Fibroblast of lung (primary cell): ENCODE measurements at regions not wholly inside any gene's neighbourhood (a gene's known extent, or its start where the extent isn't known, plus 50 kb on each side); places are given as distances from the start of the nearest gene placed in this dataset.

Source experiments
- DNase-seq, 2 donors: peaks; one replicate each; pipeline versions ENCODE4 v3.0.0 to v3.0.0-alpha.2; 2010; ENCODE audit warnings: low read depth in 2 of 2
- H2AFZ ChIP-seq: 2 replicates; pipeline ENCODE4 v1.5.1; 2012; ENCODE audit warnings: low read length, control low read depth, inconsistent platforms
- H3K27ac ChIP-seq: 2 replicates; pipeline ENCODE4 v1.5.1; 2011; ENCODE audit warnings: low read length, control low read depth; ENCODE audit not compliant: insufficient read depth
- H3K27me3 ChIP-seq: 2 replicates; pipeline ENCODE4 v1.5.1; 2011; ENCODE audit warnings: mild to moderate bottlenecking, low read length; ENCODE audit not compliant: control insufficient read depth, insufficient read depth
- H3K36me3 ChIP-seq: 2 replicates; pipeline ENCODE4 v1.5.1; 2011; ENCODE audit warnings: low read length; ENCODE audit not compliant: control insufficient read depth, insufficient read depth
- H3K4me1 ChIP-seq: 2 replicates; pipeline ENCODE4 v1.5.1; 2011; ENCODE audit warnings: low read length; ENCODE audit not compliant: control insufficient read depth, insufficient read depth; ENCODE audit errors: extremely low read depth
- H3K4me2 ChIP-seq: 2 replicates; pipeline ENCODE4 v1.5.1; 2011; ENCODE audit warnings: low read length, control low read depth; ENCODE audit not compliant: insufficient read depth; ENCODE audit errors: extremely low read depth
- H3K4me3 ChIP-seq, 4 experiments: fragments of 200-600 bp in 1 of 4; sonication (generic) in 1 of 4; replicated peaks in 1 of 4; 2 replicates each; pipeline ENCODE4 v1.5.1; 2011 to 2016; ENCODE audit warnings: low read length in 4 of 4, low read depth in 3 of 4, mild to moderate bottlenecking in 3 of 4, control low read depth in 2 of 4, inconsistent platforms in 1 of 4, mixed read lengths in 1 of 4; ENCODE audit not compliant: insufficient read depth in 1 of 4; ENCODE audit errors: control extremely low read depth in 1 of 4
- H3K79me2 ChIP-seq: 2 replicates; pipeline ENCODE4 v1.5.1; 2012; ENCODE audit warnings: mild to moderate bottlenecking, low read length, inconsistent platforms; ENCODE audit not compliant: control insufficient read depth, insufficient read depth
- H3K9ac ChIP-seq: 2 replicates; pipeline ENCODE4 v1.5.1; 2011; ENCODE audit warnings: mild to moderate bottlenecking, low read length, control low read depth; ENCODE audit not compliant: insufficient read depth
- H3K9me3 ChIP-seq: 2 replicates; pipeline ENCODE4 v1.5.1; 2012; ENCODE audit warnings: low read depth, low read length; ENCODE audit not compliant: control insufficient read depth, insufficient read depth
- H4K20me1 ChIP-seq: 2 replicates; pipeline ENCODE4 v1.5.1; 2011; ENCODE audit warnings: low read length; ENCODE audit not compliant: control insufficient read depth, insufficient read depth; ENCODE audit errors: extremely low read depth
- CTCF ChIP-seq, 2 donors: IDR thresholded peaks in 1 of 2; conservative IDR thresholded peaks in 1 of 2; 1 replicate in 1 of 2; 2 replicates in 1 of 2; pipeline ENCODE4 v1.5.1; 2011 to 2012; ENCODE audit warnings: low read length in 2 of 2, control low read depth in 1 of 2, inconsistent platforms in 1 of 2, low read depth in 1 of 2, mild to moderate bottlenecking in 1 of 2
- EZH2 ChIP-seq: IDR thresholded peaks from 2 replicates; pipeline ENCODE4 v1.5.1; 2012; ENCODE audit warnings: low read length, control low read depth, mild to moderate bottlenecking; ENCODE audit errors: missing control alignments

GRCh38 chr13:99749271-99750019 is 222.1 kb downstream of the ZIC5 start:
- Histone ChIP-seq H3K27ac (no peak overlapping the region), H3K4me2 (no peak overlapping the region), H3K9me3 (no peaks in the 10 kb centered on the region), H2AFZ (no peak overlapping the region), H3K79me2 (no peaks in the 10 kb centered on the region), H4K20me1 (no peaks in the 10 kb centered on the region), H3K27me3 (no peaks in the 10 kb centered on the region), H3K36me3 (no peaks in the 10 kb centered on the region), H3K4me1 (no peaks in the 10 kb centered on the region), H3K4me3 (no peak overlapping the region), H3K9ac (no peak overlapping the region)
- TF ChIP-seq CTCF (conservative IDR thresholded peaks at IDR 0.05 in 1 of 2, IDR thresholded peaks at IDR 0.05 in 1 of 2; ENCODE audit: low read depth in 1 of 2, low read length in 2 of 2) (no peak), EZH2 (no peak)
- DNase-seq, result no peak

- no peaks in the 10 kb centered on the region for H3K4me1 ChIP-seq
- no peak for DNase-seq
- H3K79me2 ChIP-seq, result no peaks in the 10 kb centered on the region
- H3K9ac ChIP-seq, result no peak overlapping the region
- no peaks in the 10 kb centered on the region for H4K20me1 ChIP-seq
- no peaks in the 10 kb centered on the region for H3K36me3 ChIP-seq
- H2AFZ ChIP-seq, result no peak overlapping the region
- no peak overlapping the region for H3K4me2 ChIP-seq
- no peaks in the 10 kb centered on the region for H3K9me3 ChIP-seq
- H3K27me3 ChIP-seq, result no peaks in the 10 kb centered on the region
- TF ChIP-seq EZH2, result no peak
- TF ChIP-seq CTCF (conservative IDR thresholded peaks at IDR 0.05 in 1 of 2, IDR thresholded peaks at IDR 0.05 in 1 of 2; ENCODE audit: low read depth in 1 of 2, low read length in 2 of 2), result no peak
- no peak overlapping the region for H3K27ac ChIP-seq
- H3K4me3 ChIP-seq, result no peak overlapping the region
Observed at GRCh38 chr13:99747403-99747710, 224.2 kb downstream of the ZIC5 start.

DNA sequence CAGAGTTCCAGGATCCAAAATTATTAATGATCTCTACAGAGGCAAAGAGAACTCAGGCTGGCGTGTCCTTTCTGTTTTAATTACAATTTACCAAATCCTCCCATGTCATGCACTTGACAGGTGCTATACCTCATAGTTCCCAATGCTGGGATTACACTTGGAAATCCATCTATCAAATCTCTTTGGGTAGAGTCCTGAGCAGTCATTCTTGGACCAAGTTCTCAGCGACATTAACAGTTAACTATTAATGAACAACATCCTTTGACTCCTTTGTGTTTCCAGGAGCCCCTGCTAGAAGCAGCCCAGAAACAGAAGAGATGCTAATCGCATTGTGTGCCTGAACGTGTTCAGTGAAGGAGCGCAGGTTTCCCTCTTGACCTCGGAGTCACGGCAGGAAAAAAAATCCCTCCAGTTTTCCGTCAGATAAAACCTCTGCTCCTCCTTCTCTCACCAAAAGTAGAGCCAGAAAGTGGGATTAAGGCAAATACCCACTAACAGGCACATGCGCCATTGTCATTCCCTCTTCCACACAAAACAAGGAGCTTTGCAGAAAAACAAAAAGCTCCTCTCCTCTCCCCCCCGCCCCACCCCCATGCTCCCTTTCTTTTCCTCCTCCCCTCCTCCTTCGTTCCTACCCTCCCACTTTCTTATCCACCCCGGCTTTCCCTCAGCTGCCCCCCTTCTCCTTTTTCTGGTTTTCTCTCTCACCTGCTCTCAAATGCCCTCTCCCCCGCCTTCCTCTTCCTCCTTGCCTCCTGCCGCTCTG is 224.7 kb downstream of the ZIC5 start:
- no peaks in the 10 kb centered on the region for H4K20me1 ChIP-seq
- DNase-seq, result no peak
- H3K4me3 ChIP-seq, result no peak overlapping the region
- no peaks in the 10 kb centered on the region for H3K9me3 ChIP-seq
- H3K4me1 ChIP-seq, result no peaks in the 10 kb centered on the region
- no peaks in the 10 kb centered on the region for H3K27me3 ChIP-seq
- no peak overlapping the region for H3K9ac ChIP-seq
- no peak for TF ChIP-seq EZH2
- no peak for TF ChIP-seq CTCF (conservative IDR thresholded peaks at IDR 0.05 in 1 of 2, IDR thresholded peaks at IDR 0.05 in 1 of 2; ENCODE audit: low read depth in 1 of 2, low read length in 2 of 2)
- H3K36me3 ChIP-seq, result no peaks in the 10 kb centered on the region
- H3K79me2 ChIP-seq, result no peaks in the 10 kb centered on the region
- H2AFZ ChIP-seq, result no peak overlapping the region
- no peak overlapping the region for H3K4me2 ChIP-seq
- no peak overlapping the region for H3K27ac ChIP-seq
